Smooth muscle cell (in vitro differentiated cells): ENCODE measurements at regions not wholly inside any gene's neighbourhood (a gene's known extent, or its start where the extent isn't known, plus 50 kb on each side); places are given as distances from the start of the nearest gene placed in this dataset.
"Not testable (repeated sequence)": the region's sequence is repeated elsewhere in the genome, so short reads cannot be mapped to it uniquely, and the experiment has no call there.

Experiments used
- DNase-seq: peaks from one replicate; lab custom pipeline; 2025; ENCODE audit not compliant: unreplicated experiment; lab: John Stamatoyannopoulos, UW
- H2AFZ ChIP-seq: fragments of 200-600 bp; sonication (generic); 2 replicates; pipeline ENCODE4 v1.6.0; 2016; ENCODE audit warnings: antibody characterized with exemption, low read depth, mild to moderate bottlenecking
- H3F3A ChIP-seq: fragments of 200-600 bp; sonication (generic); 2 replicates; pipeline ENCODE4 v1.6.0; 2017; ENCODE audit warnings: antibody characterized with exemption, low read depth
- H3K27ac ChIP-seq: fragments of 200-600 bp; sonication (generic); 2 replicates; pipeline ENCODE4 v1.5.1; 2016; ENCODE audit warnings: low read depth, mild to moderate bottlenecking
- H3K27me3 ChIP-seq: fragments of 200-600 bp; sonication (generic); 2 replicates; pipeline ENCODE4 v1.6.1; 2016; ENCODE audit warnings: low read depth, mild to moderate bottlenecking
- H3K36me3 ChIP-seq: fragments of 200-600 bp; sonication (generic); 2 replicates; pipeline ENCODE4 v1.5.1; 2016; ENCODE audit warnings: low read depth
- H3K4me1 ChIP-seq: fragments of 200-600 bp; sonication (generic); 2 replicates; pipeline ENCODE4 v1.5.1; 2016; ENCODE audit warnings: low read depth
- H3K4me2 ChIP-seq: fragments of 200-600 bp; sonication (generic); 2 replicates; pipeline ENCODE4 v1.6.0; 2016; ENCODE audit warnings: mild to moderate bottlenecking
- H3K4me3 ChIP-seq: fragments of 200-600 bp; sonication (generic); 2 replicates; pipeline ENCODE4 v1.5.1; 2016; ENCODE audit warnings: mild to moderate bottlenecking
- H3K79me2 ChIP-seq: fragments of 200-600 bp; sonication (generic); 2 replicates; pipeline ENCODE4 v1.6.0; 2016; ENCODE audit warnings: low read depth, mild to moderate bottlenecking
- H3K9ac ChIP-seq: fragments of 200-600 bp; sonication (generic); 2 replicates; pipeline ENCODE4 v1.6.0; 2016; ENCODE audit warnings: low read depth
- H3K9me3 ChIP-seq: fragments of 200-600 bp; sonication (generic); replicated peaks from 2 replicates; pipeline ENCODE4 v1.5.1; 2016; ENCODE audit warnings: low read depth
- H4K20me1 ChIP-seq: fragments of 200-600 bp; sonication (generic); 2 replicates; pipeline ENCODE4 v1.6.0; 2016; ENCODE audit warnings: low read depth
- WGBS: methylation state at CpG from one replicate; pipeline ENCODE4 v1.1.7; 2016; ENCODE audit warnings: low lambda C conversion rate; 5-methylcytosine and 5-hydroxymethylcytosine counted together
- TF ChIP-seq, protein P1 (sequence below): fragments of 200-600 bp; sonication (generic); IDR thresholded peaks from 2 replicates; pipeline ENCODE4 v1.5.1; 2017; ENCODE audit warnings: borderline replicate concordance, mild to moderate bottlenecking, antibody characterized with exemption; ENCODE audit not compliant: insufficient read depth, poor library complexity, severe bottlenecking

DNA sequence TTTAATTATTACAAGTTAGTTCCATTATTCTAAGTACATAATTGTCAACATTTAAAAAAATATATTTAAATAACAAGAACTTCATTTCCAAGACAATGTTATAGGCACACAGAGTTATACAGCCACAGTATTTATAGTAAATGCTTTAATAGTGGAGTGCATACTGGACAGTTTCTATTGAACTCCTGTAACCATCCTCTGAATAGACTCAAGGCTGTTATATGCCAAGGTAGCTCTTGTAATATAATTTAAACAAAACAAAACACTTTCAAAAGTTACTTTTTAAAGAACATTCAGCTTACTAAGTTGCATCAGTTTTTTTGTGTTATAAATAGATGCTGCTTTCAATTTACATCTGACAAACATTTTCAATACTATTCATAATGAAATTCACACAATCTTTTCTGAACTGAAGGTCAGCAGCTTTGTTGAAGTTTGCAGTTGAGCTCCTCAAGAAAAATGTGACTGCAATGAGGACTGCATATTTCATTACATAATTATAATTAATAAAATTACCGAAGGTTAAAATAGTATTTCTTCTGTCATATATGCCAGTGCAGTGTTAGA lies 549.9 kb upstream of the CYLC2 start:
- Histone ChIP-seq H3F3A (no peaks in the 10 kb centered on the region), H3K4me1 (no peaks in the 10 kb centered on the region), H2AFZ (no peak overlapping the region), H3K4me3 (no peak overlapping the region), H3K27ac (no peak overlapping the region), H3K27me3 (no peaks in the 10 kb centered on the region), H3K36me3 (no peaks in the 10 kb centered on the region), H3K79me2 (no peaks in the 10 kb centered on the region), H3K9me3 (no peaks in the 10 kb centered on the region), H3K9ac (no peak overlapping the region), H4K20me1 (no peaks in the 10 kb centered on the region), H3K4me2 (no peak overlapping the region)
- TF ChIP-seq, protein P1, sequence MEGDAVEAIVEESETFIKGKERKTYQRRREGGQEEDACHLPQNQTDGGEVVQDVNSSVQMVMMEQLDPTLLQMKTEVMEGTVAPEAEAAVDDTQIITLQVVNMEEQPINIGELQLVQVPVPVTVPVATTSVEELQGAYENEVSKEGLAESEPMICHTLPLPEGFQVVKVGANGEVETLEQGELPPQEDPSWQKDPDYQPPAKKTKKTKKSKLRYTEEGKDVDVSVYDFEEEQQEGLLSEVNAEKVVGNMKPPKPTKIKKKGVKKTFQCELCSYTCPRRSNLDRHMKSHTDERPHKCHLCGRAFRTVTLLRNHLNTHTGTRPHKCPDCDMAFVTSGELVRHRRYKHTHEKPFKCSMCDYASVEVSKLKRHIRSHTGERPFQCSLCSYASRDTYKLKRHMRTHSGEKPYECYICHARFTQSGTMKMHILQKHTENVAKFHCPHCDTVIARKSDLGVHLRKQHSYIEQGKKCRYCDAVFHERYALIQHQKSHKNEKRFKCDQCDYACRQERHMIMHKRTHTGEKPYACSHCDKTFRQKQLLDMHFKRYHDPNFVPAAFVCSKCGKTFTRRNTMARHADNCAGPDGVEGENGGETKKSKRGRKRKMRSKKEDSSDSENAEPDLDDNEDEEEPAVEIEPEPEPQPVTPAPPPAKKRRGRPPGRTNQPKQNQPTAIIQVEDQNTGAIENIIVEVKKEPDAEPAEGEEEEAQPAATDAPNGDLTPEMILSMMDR: no peak
- 95% methylated on average over 1 of the region's 1 CpG for WGBS
- DNase-seq: no peak

DNA sequence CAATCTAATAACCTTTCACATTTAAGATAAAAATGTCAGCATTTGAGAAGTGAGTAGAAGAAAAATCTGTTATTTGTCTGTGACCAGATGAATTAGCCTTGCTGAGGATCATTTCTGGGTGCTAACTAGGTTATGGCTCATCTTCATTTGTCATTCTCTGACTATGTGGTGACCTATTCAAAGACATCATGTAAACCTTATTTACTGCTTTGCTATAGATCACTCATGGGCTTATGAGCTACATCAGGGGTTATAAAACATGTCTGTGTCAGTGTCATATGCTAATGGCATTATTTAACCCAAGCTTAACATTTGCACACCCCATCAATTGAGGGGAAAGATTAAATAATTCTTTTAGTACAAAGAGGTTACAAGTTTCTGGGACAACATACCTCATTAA lies 555.5 kb upstream of the CYLC2 start:
- no peak overlapping the region for H3K9ac ChIP-seq
- H3K79me2 ChIP-seq: no peaks in the 10 kb centered on the region
- H3K9me3 ChIP-seq: no peaks in the 10 kb centered on the region
- H4K20me1 ChIP-seq: no peaks in the 10 kb centered on the region
- DNase-seq: no peak
- no peak overlapping the region for H2AFZ ChIP-seq
- H3K27me3 ChIP-seq: no peaks in the 10 kb centered on the region
- H3K4me3 ChIP-seq: no peak overlapping the region
- no peaks in the 10 kb centered on the region for H3K4me1 ChIP-seq
- H3K4me2 ChIP-seq: no peak overlapping the region
- TF ChIP-seq, protein P1: no peak
- H3K36me3 ChIP-seq: no peaks in the 10 kb centered on the region
- no peak overlapping the region for H3K27ac ChIP-seq
- no peaks in the 10 kb centered on the region for H3F3A ChIP-seq

DNA sequence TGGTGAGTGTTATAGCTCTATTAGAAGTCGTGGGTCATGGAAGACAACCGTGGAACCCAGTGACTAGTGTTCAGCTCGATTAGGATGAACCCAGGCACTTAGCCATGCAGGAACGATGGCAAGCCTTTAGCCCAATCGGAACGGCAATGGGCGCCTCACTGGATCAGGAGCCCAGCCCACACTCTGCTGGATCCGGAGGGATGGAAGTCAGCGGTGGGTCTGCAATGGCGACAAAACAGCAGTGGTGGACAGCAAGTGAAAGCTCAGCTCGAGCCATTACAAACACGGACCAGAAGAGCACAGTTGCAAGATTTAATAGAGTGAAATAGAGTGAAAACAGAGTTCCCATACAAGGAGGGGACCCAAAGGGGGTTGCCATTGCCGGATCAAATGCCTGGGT lies 558.5 kb upstream of the CYLC2 start:
- H3K4me1 ChIP-seq, H3K9ac ChIP-seq, H2AFZ ChIP-seq, H3K27me3 ChIP-seq, H3K27ac ChIP-seq, H3K4me2 ChIP-seq, H4K20me1 ChIP-seq, H3K36me3 ChIP-seq, H3K79me2 ChIP-seq, H3F3A ChIP-seq, H3K9me3 ChIP-seq, DNase-seq, H3K4me3 ChIP-seq: not testable (repeated sequence)
- WGBS: 90% methylated on average over 13 of the region's 13 CpGs

DNA sequence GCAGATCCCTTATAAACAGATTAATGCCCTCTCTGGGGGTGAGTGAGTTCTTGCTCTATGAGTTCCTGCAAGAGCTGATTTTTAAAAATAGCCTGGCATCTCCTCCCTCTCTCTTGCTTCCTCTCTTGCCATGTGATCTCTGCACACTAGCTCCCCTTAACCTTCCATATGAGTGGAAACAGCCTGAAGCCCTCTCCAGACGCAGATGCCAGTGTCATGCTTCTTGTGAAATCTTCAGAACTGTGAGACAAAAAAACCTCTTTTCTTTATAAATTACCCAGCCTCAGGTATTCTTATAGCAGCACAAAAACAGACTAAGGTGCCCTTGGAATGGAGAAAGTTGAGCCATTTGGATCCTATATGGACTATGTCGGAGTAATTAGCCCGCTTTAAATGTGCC lies 559.7 kb upstream of the CYLC2 start:
- WGBS: 81% methylated on average over 3 of the region's 3 CpGs

More for the DNA sequence above, 559.7 kb upstream of the CYLC2 start:
- H3K4me3 ChIP-seq: no peak overlapping the region
- no peak for DNase-seq
- TF ChIP-seq, protein P1: no peak
- no peaks in the 10 kb centered on the region for H3K79me2 ChIP-seq
- H3K4me1 ChIP-seq: no peaks in the 10 kb centered on the region
- H3K27me3 ChIP-seq: no peaks in the 10 kb centered on the region
- no peaks in the 10 kb centered on the region for H3K9me3 ChIP-seq
- no peak overlapping the region for H3K9ac ChIP-seq
- no peak overlapping the region for H3K4me2 ChIP-seq
- no peaks in the 10 kb centered on the region for H4K20me1 ChIP-seq
- H3K27ac ChIP-seq: no peak overlapping the region
- no peaks in the 10 kb centered on the region for H3K36me3 ChIP-seq
- H3F3A ChIP-seq: no peaks in the 10 kb centered on the region
- H2AFZ ChIP-seq: no peak overlapping the region
